Fibroblast of the aortic adventitia (primary cell): ENCODE measurements at regions not wholly inside any gene's neighbourhood (a gene's known extent, or its start where the extent isn't known, plus 50 kb on each side); places are given as distances from the start of the nearest gene placed in this dataset.
A peak's percentile ranks its signal among the peaks of the same experiment; 100 is the strongest.

Experiments used
- DNase-seq: peaks from one replicate; pipeline ENCODE4 v3.0.0-alpha.2; 2010; ENCODE audit warnings: low read depth
- H3K4me3 ChIP-seq: 2 replicates; pipeline ENCODE4 v1.5.1; 2011; ENCODE audit warnings: low read depth, mild to moderate bottlenecking, control low read depth, low read length, moderate library complexity
- CTCF ChIP-seq: IDR thresholded peaks from 2 replicates; pipeline ENCODE4 v1.5.1; 2011; ENCODE audit warnings: mild to moderate bottlenecking, low read length, control low read depth, inconsistent platforms; ENCODE audit not compliant: insufficient read depth

DNA sequence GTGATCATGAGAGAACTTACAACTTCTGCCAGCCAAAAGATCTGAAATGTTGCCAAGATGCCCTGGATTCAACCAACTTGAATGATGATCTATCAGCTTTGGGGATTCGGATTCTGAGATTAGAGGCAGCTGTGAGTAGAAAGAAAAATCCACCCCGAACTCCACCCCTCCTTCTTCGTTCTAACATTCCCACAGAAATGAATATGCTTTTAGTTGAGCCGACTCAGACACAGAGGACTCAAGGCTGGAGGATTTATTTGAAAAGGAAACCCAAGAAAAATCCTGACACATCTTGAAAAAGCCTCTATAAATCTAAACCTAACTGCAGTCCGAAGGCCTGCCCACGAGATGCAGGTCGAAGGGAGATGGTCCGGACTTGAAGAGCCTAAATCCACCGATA is 275.0 kb downstream of the GAS1 start:
- TF ChIP-seq CTCF = no peak
- H3K4me3 ChIP-seq = no peak overlapping the region
- DNase-seq = no peak

DNA sequence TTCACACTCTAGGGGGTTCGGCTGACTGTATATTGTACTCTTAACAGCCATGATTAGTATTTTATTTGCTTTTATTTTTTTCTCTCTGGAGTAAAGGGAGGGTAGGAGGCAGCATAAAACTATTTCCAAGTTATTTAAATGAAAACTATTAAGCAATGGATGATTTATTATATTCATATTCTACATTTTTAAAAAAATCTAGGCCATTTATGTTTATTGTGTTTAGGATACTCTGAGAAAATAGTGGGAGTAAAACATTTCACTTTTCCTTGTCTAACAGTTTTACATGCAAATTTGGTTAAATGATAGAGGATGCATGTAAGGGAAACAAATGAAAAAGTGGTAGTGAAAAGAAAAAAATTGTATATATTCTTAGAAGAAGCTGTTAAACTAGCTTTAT is 276.3 kb downstream of the GAS1 start:
- no peak for TF ChIP-seq CTCF
- H3K4me3 ChIP-seq = no peak overlapping the region
- DNase-seq = no peak

DNA sequence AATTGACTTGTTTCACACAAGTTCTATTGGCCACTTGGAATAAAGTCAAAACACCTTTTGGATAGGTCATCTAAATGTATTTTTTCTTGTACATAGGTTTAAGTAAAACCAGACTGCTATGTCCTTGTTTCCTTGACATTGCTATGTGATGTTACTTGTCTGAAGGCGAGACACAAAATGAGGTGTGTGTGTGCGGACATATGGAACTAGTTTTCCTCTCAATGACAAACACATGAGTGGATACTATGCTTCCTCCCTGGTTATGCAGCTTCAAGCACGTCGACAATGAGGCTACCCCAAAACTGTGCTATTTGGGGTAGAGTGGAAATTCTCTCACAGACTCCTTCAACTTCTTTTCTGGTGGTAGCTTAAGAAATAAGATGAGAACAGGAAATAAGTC is 276.8 kb downstream of the GAS1 start:
- DNase-seq = no peak
- no peak for TF ChIP-seq CTCF
- no peak overlapping the region for H3K4me3 ChIP-seq

GRCh38 chr9:86670076-86670475 is 277.2 kb downstream of the GAS1 start:
- H3K4me3 ChIP-seq = no peak overlapping the region
- TF ChIP-seq CTCF = no peak
- DNase-seq = no peak

GRCh38 chr9:86669422-86669821 is 277.9 kb downstream of the GAS1 start:
- no peak for TF ChIP-seq CTCF
- no peak for DNase-seq
- H3K4me3 ChIP-seq = no peak overlapping the region

DNA sequence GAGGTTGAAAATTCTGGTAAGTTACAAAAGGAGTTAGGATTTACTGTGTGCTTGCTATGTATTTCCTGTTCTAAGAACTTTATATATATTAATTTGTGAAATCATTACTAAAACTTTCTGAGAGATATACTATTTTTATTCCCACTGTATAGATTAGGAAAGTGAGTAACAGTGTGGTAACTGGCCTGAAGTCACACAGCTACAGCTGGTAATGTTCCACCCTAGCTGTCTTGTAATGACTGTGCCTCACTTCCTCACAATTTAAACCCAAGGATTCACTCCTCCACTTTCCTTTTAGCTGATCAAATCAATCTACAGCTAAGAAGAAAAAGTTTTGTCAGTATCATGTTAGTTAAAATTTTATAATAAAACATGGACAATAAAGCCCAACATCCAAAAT is 278.8 kb downstream of the GAS1 start:
- peak; percentile 47 for DNase-seq
- no peak for TF ChIP-seq CTCF
- no peak overlapping the region for H3K4me3 ChIP-seq

DNA sequence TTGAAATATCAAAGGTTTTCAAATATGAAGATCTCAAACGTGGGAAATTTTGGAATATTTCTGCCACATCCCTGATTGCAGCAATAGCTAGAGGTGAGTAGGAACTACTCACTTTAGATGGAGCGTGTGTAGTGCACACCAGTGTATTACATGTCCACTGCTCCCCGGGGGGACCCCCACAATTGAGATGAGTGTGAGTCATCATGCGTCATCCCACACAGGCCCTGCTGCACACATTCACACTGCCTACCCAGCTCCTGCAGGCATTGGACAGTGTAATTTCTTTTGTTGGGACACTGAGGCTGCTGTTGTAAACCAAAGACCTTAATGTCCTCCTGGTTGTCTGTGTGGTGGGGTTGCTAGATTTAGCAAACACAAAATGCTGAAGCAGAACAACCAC is 280.0 kb downstream of the GAS1 start:
- no peak overlapping the region for H3K4me3 ChIP-seq
- TF ChIP-seq CTCF = no peak
- peak; percentile 70 for DNase-seq
